HG02642 (cell line): ENCODE measurements at regions not wholly inside any gene's neighbourhood (a gene's known extent, or its start where the extent isn't known, plus 50 kb on each side); places are given as distances from the start of the nearest gene placed in this dataset.

Experiments
- ATAC-seq: cut with Tn5 transposase; IDR thresholded peaks from one replicate; pipeline ENCODE4 v1.9.1; 2021; ENCODE audit warnings: mild to moderate bottlenecking; ENCODE audit not compliant: unreplicated experiment, poor library complexity

DNA sequence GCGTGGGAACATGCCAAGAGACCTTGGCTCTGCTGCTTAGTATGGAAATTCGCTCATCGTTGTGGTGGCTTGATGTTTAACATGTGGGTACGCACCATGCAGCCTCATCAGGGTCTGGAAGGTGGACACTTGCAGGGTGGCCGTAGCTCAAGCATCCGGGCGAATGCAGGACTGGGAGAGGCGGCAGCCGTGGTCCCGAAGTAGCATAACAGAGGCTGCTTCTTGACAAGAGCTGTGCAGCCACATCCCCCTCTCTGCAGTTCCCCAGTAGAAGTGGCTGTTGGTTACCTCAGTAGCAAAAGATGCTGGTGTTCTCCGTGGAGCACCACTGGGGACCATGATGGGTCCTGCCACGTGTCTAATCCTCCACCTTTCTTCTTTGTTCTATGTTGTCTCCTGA lies 195.0 kb downstream of the THBS2 start:
- ATAC-seq: no peak

GRCh38 chr6:169052462-169052861 lies 201.2 kb downstream of the THBS2 start:
- ATAC-seq: no peak

DNA sequence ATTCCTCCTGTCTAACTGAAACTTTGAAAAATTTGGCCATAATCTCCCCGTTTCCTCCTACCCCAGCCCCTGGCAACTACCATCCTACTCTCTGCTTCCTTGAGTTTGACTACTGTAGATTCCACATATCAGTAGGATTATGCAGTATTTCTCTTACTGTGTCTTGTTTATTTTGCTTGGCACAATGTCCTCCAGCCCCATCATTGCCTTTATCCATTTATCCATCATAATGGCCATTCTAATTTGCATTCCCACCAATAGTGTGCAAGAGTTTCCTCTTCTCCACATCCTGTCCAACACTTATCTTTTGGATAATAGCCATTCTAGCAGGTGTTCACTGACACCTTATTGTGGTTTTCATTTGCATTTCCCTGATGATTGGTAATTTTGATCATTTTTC lies 202.3 kb downstream of the THBS2 start:
- ATAC-seq: no peak

DNA sequence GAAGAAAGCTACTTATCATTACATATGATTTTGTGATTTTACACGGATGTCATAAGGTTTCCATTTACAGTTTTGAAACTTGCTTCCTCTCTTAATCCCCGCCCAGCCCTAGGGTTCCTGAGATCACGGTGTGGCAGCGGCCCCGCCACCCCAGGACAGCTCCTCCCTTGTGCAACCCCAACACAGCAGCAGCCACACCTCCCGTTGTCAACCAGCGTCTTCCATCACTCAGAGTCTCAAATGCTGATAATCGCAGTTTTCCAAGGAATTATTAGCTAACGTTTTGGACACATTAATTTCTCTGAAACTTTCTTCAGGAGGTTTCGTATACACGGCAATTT lies 204.8 kb downstream of the THBS2 start:
- no peak for ATAC-seq

- ATAC-seq: no peak
Measured at GRCh38 chr6:169048185-169048864, 205.3 kb downstream of the THBS2 start.

- ATAC-seq: no peak
Measured at GRCh38 chr6:169047345-169047744, 206.3 kb downstream of the THBS2 start.

GRCh38 chr6:169046483-169047192 lies 207.0 kb downstream of the THBS2 start:
- ATAC-seq: no peak

- ATAC-seq: no peak
Measured at GRCh38 chr6:169046021-169046420, 207.6 kb downstream of the THBS2 start.

DNA sequence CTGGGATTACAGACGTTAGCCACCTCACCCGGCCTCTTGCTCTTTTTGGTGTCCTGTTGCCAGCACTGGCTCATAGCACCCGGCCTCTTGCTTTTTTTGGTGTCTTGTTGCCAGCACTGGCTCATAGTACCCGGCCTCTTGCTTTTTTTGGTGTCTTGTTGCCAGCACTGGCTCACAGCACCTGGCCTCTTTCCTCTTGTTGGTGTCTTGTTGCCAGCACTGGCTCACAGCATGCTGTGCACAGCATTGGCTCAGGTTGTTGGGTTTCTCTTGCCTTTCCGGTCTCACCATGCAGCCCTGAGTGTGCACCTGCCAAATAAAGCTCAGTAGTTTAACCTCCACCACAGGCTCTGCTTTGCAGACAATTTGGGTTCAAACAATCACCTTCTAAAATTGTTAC lies 208.2 kb downstream of the THBS2 start:
- ATAC-seq: no peak

GRCh38 chr6:169044381-169045230 lies 209.0 kb downstream of the THBS2 start:
- no peak for ATAC-seq

- ATAC-seq: no peak
Measured at GRCh38 chr6:169042061-169042460, 211.6 kb downstream of the THBS2 start.

- ATAC-seq: no peak
Measured at GRCh38 chr6:169041078-169041477, 212.6 kb downstream of the THBS2 start.

- no peak for ATAC-seq
Measured at GRCh38 chr6:169038691-169039090, 215.0 kb downstream of the THBS2 start.

GRCh38 chr6:169035385-169036240 lies 218.0 kb downstream of the THBS2 start:
- ATAC-seq: no peak

- ATAC-seq: no peak
Measured at GRCh38 chr6:169034516-169035167, 219.0 kb downstream of the THBS2 start.

DNA sequence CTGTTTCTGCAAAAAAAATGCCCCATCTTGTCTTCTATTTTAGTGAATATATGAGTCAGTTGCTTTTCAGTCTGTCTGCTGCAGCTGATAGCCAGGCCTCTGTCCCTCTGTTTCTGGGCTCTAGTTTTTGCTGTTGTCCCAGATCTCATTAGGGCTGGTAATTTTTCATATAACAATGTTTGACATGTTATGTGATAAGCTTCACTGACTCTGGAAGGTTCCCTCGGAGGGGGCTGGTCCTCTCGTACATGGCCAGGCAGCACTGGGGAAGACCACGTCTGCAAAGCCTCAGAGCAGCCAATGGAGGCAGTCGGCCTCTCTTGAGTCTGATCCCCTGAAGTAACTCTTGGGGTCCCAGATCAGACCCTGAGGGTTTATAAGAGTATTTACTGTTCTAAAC lies 223.8 kb downstream of the THBS2 start:
- no peak for ATAC-seq

- ATAC-seq: no peak
Measured at GRCh38 chr6:169028343-169028742, 225.3 kb downstream of the THBS2 start.

- no peak for ATAC-seq
Measured at GRCh38 chr6:169026175-169026574, 227.5 kb downstream of the THBS2 start.

DNA sequence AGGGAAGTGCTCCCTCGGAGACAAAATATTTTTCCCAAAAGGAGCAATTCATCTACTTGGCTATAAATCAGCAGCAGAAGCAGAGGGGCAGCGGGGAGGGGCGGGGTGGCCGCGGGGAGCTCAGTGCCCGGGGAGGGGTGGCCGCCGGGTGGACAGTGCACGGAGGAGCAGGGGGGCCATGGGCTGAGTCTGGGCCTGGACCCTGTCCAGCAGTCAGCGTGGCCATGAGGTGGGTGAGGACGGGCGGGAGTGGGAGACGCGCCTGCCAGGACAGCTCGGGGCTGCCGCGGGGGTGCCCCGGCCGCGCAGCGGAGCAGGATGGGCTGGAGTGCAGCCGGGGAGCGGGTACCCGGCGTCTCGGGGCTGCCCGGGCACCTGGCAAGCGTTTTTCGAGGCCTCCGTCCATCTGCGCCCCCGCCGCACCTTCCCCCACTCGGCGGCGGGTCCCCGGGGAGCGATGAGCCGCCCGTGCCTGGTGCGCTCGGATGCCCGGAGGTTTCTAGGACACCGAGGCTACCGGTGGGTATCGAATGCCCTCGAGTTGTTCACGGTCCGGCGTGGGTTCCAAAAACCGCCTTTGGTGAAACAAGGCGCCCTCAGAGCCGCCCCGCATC lies 229.5 kb downstream of the THBS2 start:
- ATAC-seq: no peak
